HG02763 (cell line): ENCODE measurements at regions not wholly inside any gene's neighbourhood (a gene's known extent, or its start where the extent isn't known, plus 50 kb on each side); places are given as distances from the start of the nearest gene placed in this dataset.
"Not testable (repeated sequence)": the region's sequence is repeated elsewhere in the genome, so short reads cannot be mapped to it uniquely, and the experiment has no call there.

Experiments used
- ATAC-seq: cut with Tn5 transposase; IDR thresholded peaks from one replicate; pipeline ENCODE4 v1.9.1; 2021; ENCODE audit warnings: mild to moderate bottlenecking, moderate library complexity; ENCODE audit not compliant: unreplicated experiment

DNA sequence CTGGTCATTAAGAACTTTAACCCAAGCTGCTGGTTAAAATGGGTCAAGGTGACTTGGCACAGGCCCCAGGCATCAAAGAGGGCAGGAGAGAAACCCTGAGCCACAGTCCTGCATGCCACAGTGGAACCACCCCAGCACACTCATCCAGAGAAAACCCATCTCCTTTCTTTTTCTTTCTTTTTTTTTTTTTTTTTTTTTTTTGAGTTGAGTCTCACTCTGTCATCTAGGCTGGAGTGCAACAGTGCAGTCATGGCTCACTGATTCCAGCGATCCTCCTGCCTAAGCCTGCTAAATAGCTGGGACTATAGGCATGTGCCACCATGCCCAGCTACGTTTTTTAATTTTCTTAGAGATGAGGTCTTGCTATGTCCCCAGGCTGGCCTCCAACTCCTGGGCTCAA, 109.2 kb upstream of the RAB4A start:
- no peak for ATAC-seq

DNA sequence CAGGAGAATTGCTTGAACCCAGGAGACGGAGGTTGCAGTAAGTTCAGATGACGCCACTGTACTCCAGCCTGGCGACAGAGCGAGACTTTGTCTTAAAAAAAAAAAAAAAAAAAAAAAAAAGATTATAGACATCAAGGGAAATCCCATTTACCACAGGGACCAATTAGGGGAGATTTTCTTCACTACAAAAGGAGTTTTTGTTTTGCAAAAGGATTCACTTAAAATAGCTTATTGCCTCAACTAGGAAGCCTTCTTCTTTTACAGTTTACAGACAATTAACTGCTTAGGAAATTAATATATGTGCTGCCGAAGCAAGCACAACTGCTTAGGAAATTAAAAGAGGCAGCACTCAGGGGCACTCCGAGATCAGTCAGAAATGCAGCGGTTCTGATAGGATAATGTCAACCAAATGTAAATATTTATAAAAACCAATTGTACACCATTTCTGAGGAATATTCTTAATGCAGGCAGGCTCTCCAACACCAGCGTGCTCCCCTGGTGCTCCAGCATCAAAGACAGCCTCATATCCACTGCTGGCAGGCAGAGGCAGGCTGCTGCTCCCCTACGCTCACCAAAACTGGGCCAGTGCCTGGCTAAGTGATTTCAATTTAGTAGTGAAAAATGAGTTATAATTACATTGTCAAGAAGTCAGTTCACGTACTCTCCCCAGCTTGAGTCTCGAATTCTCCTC, 107.9 kb upstream of the RAB4A start:
- no peak for ATAC-seq

DNA sequence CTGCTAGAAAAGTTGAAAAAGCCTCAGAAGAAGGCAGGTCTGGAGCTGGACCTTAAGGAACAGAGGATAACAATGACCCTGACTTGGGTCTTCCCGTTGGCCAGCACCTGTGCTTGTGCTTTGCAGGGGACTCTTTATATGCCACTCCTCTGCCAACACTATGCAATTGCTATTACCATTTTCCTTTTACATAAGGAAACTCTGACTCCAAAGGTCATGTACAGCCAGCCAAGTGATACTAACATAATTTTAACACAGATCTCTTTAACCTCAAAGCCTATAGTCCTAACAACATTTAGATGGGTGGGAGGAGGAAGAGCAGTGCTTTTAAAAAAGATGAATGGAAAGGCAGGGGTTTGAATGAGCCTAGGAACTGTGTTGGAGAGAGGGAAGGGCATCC, 106.6 kb upstream of the RAB4A start:
- no peak for ATAC-seq

DNA sequence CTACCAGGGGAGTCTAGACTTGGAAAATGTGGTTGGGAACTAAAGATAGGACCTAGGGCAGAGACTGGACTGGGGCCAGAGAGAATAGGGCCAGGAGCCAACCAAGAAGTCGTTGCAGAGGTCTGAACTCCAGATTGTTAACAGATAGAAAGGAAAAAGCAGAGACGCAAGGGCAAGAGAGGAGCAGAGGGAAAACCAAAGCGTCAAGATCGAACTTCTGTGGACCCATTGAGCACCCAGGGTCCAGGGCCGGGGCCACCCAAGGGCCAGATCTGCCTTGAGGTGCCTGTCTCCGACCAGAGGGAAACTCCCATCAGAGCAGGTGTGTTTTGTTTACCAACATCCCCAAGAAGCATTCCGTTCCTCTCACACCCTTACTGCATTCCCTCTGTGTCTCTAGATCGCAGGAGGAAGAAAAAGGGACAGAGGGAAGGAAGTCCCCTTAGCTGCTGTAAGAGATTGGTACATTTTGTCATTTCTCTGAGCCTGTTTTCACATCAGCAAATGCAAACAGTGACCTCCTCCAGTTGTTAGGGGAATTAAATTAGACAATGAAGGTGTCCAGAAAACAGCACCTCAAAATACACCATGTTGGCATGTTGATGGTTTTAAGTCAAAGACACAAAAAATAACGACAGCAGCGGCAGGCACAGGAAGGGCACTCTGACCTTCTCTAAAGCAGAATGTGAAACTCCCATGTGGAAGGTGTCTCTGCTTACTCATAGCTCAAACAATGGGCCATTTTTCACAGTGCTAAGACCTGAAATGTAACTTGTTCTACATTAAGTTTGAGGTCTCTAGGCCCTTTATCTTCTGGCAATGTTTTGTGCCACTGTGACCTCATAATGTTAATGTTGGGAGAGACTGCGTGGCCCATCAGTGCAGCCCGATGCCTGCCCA, 105.8 kb upstream of the RAB4A start:
- ATAC-seq = no peak

DNA sequence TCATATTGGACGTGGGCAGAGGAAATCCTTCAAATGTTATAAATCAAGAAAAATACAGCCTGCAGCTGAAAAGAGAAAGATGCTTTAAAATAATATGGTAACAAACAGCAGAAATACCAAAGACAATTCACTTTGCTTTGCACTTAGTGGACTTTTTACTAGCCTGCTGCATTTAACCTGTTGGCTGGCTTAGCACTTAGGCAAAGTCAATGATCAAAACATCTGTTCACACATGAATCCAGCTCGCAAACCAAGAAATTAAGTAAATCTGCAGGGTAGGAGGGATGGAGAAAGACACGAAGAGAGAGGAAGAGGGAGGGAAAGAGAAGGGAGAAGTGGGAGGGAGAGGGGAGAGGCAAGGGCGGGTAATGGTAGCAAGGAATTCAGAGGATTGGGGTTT, 103.6 kb upstream of the RAB4A start:
- no peak for ATAC-seq

DNA sequence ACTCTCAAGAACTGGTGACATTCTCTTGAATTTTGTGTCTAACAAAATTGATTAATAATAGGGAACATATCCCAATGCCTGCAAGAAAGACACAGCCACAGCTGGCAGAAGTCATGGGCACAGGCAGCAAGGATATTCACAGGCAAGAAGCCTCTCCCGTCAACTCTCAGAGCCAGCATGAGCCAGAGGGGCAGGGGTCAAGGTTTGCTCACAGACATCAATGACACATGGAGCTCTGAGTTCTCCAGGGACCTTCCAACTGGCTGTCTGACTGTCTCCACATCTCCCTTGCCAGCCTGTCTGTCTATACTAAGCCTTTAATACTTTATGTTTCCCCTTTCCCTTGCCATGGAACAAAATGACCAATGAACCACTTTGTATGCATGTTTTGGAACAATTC, 101.5 kb upstream of the RAB4A start:
- no peak for ATAC-seq

DNA sequence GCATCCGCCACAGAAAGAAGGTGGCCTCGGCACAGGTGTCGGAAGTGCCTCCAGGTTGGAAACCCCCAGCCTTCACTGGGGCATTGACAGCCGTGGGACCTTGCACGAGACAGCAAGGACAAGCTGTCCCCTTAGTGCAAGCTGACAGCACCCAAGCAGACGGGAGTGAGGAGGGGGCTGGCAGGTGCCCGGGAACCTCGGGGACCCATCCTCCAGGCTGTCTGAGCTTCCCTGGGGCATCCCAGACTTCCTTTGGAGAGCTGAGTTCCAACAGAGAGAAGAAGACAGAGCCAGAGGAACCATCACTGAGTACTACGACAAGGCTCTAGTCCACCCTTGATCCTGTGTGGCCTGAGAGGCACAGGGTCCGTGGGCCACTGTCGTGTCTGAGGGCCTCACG, 100.6 kb upstream of the RAB4A start:
- ATAC-seq = no peak

DNA sequence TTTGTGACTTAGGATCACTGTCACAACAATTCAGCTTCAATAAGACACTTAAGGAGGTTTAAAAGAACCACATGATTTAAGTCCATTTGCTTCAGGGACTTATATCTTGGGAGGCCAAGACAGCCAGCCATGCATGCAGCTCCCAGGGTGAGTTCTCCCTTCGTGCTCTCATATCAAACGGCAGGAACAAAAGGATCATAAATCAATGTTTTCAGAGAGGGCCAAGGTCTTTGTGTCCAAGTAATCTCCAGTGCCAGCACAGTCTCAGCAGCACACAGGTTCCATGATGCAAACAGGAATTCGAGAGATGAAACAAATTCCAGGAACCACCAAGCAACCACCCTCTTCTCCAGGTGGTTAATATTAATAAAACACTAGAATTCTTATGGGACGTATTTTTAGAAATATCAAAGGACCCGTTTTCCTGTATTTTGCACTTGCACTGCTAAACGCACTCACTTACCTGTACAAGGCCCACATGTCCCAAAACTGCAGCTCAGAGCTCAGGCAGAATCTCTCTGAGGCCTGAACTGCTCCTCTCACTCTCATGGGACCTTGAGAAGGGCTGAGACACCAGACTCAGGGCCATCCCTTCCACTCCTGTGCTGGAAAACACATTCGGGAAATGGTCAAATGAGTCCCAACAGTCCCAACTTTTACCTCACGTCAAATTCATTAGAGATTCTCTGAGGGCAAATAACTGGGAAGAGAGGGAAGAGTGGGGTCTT, 100.0 kb upstream of the RAB4A start:
- ATAC-seq = no peak

DNA sequence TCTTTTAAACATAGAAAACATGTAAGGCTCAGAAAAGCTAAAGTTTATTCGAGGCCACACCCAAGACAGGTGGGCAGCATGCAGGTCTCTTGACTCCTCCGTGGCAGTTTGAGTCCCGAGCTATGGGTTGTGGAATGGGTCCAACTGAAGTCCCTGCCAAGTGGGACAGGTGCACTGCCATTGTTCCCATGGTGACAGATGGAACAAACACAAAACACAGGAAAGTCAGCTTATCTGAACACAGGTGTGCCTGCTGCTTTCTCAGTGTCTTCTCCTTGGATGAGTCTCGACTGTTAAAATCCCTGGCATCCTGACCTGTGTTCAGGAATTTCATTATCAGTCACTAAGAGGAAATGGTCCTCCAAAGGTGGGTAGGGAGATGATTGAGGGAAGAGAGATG, 99.0 kb upstream of the RAB4A start:
- no peak for ATAC-seq

DNA sequence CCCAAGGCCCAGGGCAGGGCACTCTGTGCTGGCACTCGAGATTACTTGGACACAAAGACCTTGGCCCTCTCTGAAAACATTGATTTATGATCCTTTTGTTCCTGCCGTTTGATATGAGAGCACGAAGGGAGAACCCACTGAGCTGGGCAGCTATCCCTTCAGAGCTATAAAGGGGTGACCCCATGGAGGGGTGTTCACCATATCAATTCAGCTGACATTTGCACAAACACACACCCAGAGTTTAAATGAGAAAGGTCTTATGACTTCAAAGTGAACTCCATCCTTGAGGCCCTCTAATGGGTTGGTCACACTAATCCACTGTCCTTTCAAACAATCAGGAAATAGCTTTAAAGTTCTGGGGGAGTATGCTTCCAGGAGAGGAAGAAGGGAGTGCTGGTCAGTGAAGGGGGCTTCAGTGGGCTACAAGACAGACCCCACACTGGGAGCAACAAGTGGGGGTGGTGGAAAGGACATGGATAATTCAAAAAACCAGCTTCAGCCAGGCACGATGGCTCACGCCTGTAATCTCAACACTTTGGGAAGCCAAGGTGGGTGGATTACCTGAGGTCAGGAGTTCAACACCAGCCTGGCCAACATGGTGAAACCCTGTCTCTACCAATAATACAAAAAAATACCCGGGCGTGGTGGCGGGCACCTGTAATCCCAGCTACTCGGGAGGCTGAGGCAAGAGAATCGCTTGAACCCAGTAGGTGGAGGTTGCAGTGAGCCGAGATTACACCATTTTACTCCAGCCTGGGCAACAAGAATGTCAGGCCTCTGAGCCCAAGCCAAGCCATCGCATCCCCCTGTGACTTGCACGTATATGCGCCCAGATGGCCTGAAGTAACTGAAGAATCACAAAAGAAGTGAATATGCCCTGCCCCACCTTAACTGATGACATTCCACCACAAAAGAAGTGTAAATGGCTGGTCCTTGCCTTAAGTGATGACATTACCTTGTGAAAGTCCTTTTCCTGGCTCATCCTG, 97.1 kb upstream of the RAB4A start:
- ATAC-seq = not testable (repeated sequence)

DNA sequence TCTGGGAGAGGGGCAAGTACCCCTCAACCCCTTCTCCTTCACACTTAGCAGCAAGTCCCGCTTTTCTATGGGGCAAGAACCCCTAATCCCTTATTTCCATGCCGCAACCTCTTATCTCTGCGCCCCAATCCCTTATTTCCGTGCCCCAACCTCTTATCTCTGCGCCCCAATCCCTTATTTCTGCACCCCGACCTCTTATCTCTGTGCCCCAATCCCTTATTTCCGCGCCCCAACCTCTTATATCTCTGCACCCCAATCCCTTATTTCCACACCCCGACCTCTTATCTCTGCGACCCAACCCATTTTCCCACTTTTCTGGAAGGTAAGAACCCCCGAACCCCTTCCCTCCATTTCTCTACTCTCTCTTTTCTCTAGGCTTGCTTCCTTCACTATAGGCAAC, 95.6 kb upstream of the RAB4A start:
- not testable (repeated sequence) for ATAC-seq

DNA sequence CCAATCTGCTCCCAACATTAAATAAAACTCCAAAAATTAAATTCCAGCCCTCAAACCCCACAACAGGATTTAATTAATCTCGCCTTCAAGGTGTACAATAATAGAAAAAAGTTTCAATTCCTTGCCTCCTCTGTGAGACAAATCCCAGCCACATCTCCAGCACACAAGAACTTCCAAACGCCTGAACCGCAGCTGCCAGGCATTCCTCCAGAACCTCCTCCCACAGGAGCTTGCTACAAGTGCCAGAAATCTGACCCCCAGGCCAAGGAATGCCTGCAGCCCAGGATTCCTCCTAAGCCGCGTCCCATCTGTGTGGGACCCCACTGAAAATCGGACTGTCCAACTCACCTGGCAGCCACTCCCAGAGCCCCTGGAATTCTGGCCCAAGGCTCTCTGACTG, 94.5 kb upstream of the RAB4A start:
- ATAC-seq = not testable (repeated sequence)

DNA sequence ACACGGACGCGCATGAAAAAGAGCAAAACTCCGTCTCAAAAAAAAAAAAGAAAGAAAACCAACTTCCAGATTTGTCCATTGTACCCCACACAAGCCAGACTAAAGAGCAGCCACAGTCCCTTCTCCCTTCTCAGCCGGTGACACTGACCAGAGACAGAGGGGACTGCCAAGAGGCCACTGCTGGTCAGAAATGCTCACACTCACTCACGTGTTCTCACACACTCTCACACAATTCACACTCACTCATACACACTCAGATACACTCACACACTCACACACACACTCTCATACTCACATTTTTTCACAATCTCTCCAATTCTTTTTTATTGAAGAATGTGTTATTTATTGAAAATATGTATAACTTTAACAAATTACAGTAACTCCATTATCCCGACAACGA, 90.8 kb upstream of the RAB4A start:
- no peak for ATAC-seq

DNA sequence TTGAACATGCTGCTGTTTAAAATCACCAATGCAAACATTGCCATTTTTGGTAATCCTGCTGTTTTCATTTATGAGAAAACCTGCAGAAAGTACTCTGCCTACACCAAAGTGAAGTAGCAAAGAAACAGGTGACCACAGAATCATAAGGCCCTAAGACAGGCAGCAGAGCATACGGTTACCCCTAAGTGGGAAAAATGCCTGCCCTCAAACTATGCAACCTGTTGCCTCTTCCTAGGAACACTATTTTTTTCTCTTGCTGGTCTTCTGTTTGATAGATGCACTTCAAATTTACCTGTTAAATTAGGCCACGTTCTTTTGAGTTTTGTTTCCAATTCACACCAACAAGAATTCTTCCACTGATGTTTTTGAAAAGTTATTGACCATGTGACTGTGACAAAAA, 89.5 kb upstream of the RAB4A start:
- ATAC-seq = no peak

DNA sequence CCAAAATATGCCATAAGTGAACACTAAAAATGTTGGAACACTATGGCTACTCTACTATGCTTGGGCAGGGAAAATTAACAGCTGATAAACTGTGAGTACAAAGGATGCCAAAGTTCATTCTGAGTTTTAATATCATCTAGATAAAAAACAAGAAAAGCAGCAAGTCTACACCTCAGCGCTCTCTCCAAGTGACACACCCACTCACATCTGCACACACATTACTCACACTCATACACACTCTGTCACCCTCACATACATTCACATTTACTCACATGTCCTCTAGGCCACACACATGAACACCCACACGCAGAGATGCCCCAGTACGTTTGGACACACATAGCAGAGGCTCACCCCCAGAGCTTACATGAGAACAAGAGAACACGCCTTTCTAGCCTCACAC, 87.3 kb upstream of the RAB4A start:
- ATAC-seq = no peak

DNA sequence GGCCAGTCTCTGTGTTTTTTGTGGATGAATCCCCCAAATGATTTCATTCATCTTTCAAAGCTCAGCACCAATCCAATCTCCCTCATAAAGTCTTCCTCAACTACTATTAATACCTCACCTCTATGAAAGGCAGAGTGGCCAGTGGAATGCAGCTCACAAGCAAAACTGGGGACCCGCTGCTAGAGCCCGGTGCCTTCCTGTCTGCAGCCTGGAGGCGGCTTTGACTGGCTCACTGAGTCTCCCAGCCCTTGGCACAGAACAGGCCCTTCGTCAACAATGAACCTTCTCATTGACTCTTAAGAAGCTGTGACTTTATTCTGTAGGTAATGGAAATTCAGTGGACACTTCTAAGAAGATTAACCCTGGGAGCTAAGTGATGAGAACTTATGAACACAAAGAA, 86.8 kb upstream of the RAB4A start:
- ATAC-seq = no peak

DNA sequence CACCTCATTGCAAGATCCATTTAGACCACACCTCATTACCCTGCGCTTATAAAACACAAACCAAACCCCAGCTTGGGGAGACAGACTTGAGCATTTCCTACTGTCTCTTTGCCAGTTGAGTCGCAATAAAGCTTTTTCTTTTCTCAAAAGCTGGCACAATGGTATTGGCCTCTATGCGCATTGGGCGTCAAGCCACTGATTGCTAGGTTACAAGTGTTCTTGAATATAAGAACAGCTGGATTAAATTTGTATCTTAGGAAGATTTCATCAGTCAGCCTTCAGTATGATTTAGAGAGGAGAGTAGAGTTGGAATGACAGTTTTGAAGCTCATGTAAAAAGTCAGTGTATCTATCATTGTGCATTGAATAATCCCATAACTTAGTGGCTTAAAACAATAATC, 84.9 kb upstream of the RAB4A start:
- no peak for ATAC-seq

DNA sequence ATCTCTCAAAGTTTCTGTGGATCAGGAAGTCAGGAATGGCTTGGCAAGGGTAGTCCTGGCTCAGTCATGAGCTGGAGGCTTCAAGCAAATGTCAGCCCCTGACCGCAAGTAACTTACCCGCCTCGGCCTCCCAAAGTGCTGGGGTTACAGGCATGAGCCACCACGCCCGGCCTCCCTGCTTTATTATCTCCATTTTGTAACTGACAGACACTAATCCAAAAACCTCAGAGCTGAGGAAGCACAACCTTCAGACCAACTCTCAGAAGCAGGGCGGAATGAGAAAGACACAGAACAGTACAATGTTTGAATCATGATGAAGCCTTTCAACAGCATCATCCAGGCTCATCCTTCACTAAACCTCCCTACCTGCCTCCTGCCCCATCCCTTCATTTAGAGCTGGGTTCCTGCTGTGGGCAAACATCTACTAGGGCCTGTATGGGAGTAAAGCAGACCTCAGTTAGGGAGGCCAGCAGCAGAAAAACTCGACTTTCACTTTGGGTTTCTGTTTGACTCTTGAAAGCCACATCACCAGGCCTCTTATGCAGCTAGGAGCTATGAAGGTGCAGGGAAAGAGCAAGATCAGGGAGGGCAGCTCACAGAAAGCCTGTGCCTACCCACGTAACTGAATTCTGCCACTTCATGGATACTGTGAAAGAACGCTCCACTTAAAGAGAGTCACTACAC, 84.4 kb upstream of the RAB4A start:
- ATAC-seq = peak; percentile 82

DNA sequence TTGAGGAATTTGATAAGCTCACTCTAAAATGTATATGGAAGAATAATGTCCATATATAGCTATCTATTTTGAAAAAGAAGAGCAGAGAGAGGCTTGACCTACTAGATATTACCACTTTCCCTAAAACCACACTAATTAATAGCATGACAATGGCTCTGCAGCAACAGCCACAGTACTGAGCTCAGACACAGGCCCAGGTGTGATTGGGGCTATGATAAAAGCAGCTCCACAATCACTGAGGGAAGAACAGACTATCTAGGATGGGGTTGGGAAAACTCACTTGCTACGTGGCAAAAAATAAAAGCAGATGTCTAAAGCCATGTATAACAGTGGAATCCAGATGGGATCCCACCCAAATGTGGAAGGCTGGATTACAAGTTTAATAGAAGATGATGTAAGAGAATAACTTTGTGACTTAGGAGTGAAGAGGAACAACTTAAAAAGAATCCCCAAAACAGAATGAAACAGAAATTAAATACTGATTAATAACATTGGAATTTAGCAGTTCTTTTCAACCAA, 80.8 kb upstream of the RAB4A start:
- no peak for ATAC-seq
